ENCODE measurements at regions not wholly inside any gene's neighbourhood (a gene's known extent, or its start where the extent isn't known, plus 50 kb on each side); places are given as distances from the start of the nearest gene placed in this dataset.

DNA sequence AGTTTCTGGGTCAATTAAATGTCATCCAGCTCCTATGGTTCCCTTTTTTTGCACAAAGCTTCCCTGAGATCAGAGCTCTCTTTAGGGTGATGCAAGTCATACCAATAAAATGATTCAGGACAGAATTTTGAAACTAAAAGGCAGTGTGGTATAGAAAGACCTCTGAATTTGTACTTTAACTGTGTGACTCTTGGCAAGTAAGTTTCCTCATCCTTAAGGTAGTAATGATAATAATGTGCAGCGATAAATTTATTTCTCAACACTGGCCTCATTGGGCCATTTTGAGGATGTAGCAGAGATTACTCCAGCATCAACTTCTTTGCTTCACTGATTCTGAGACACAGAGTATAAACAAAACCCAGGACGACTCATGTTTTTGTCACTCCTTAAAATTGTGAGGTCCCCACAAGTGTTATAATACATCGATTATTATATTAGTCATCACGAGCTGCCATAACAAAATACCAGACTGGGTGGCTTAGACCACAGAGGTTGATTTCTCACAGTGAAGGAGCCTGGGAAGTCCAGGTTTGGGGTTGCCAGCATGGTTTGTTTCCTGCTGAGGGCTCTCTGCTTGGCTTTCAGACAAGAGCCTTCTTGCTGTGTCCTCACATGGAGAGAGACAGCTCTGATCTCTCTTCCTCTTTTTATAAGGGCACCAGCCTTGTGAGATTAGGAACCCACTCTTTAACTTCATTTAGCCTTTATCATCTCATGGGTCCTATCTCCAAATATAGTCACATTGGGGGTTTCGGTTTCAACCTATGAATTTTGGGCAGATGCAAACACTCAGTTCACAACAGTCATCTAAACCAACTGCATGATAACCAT is 293.0 kb downstream of the ZNF608 start:
- FAIRE-seq (no peak), DNase-seq (ENCODE audit: insufficient read length, low spot score) (no peak)
- TF ChIP-seq POLR2A (IDR thresholded peaks at IDR 0.05; ENCODE audit: low read depth, low read length) = no peak

DNA sequence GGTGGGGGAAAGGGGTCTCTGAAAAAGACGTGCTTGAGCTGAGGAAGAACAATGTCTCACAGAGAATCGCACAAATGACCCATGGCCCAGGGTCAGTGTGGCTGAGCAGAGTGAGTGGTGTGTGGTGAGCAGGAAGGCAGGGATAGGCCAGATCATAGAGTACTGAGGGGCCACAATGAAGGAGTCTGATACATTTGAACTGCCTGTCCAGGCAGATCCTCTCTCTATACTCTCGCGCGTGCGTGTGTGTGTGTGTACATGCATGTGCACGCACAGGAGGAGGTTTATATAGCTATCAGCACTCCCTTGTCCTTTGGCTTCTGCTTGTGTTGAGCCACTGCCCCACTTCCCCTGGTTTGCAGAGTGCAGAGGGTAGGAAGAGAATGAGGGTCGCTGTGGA is 294.0 kb downstream of the ZNF608 start:
- no peak for TF ChIP-seq POLR2A (IDR thresholded peaks at IDR 0.05; ENCODE audit: low read depth, low read length)
- FAIRE-seq (no peak), DNase-seq (ENCODE audit: insufficient read length, low spot score) (no peak)

DNA sequence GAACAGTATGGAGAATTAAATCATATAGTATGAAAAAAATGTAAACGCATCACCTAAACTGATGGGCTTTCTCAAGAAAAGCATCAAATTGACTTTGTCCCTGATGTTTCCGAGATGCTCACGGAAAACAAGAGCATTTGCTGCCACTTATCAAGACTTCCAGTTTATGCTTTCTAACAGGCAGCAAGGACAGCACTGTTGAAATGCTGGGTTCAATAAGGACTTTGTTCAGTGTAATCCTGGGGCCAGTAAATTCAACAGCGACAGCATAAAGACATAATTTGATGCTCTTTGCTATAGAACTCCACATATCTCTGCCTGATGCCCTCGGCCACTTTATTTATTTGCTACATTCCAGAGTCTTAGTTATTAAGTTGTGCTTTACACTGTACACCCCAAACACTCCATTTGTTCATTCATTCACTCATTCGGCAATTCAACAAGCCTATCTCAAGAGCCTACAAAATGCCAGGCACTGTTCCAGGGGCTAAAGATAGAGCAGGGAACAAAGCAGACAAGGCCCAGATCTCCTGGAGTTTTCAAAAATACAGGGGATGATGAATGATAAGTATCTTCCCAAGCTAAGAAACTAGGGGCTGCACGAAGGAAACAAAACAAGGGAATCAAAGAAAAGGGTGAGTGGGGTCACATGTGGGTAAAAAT is 294.6 kb downstream of the ZNF608 start:
- FAIRE-seq (no peak), DNase-seq (ENCODE audit: insufficient read length, low spot score) (no peak)
- no peak for TF ChIP-seq POLR2A (IDR thresholded peaks at IDR 0.05; ENCODE audit: low read depth, low read length)

DNA sequence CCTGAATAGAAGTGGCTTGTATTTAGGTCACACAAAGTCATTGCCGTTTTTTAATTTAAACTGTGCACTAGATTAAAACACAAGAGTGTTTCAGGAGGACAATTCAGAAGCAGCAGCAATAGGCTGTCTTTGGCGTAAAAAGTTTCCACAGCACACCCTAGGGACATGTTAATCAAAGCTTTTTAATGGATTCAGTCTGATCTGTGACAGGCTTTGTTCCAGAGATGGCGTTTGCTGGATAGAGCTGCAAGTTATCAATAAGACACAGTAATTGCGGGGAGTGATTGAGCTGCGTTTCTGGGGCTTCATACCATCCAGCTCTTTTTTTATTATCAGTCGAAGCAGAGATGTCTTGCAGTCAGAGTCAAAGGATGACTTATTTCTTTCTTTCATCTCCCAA is 300.3 kb downstream of the ZNF608 start:
- no peak for FAIRE-seq
- DNase-seq (ENCODE audit: insufficient read length, low spot score) = no peak
- TF ChIP-seq POLR2A (IDR thresholded peaks at IDR 0.05; ENCODE audit: low read depth, low read length) = no peak

DNA sequence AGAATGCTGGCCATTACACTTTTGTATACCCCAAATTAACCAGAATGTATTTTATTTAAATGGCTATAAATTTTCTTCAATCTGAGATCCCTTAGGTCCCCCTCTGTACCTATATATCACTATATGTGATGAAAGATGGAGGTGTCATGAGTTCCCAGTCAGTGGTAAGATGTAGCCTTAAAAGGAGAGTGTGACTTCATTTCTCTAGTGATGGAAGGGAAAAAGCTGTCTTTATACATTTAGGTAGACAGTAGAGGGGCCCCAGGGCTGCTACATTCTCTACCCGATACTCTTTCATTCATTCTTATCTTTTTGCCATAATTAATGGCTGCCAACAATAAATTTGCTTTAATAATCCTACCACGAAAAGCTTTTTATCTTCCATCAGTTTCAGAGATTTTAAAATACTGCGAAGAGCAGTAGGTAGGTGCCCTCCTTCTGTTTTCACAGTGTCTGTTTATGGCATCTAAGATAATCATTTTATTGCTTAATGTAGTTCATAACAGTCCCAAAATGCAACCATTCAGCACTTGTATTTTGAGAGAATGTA is 301.3 kb downstream of the ZNF608 start:
- FAIRE-seq (no peak), DNase-seq (ENCODE audit: insufficient read length, low spot score) (no peak)
- TF ChIP-seq POLR2A (IDR thresholded peaks at IDR 0.05; ENCODE audit: low read depth, low read length) = no peak

DNA sequence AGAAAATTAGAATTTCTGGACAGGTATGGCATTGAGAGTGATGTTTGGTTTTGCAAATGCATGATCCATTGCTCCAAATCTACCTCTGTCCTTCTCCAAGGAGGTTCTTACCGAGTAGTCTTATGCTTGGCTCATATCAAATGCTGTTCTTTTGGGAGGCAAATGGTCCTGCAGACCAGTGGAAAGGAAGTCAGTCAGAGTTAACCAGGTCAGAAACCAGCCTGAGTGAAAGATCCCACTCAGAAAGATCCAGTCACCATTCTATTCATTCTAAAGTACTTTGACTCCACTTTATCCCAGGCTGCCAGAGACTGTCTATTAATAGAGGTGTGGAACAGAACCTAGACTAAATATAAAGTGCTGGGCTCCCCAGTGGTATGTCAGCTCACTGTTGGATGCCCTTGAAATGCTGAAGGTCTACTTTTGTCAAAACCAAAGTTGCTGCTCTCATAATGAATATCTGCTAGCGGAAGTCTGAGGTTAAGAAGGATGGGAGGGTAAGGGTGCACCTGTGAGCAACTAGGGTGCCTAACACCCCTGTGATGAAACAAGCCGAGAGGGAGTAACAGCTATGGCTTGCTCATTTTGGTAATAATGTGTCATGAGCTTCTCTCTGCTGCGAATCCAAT is 302.2 kb downstream of the ZNF608 start:
- DNase-seq (ENCODE audit: insufficient read length, low spot score) (no peak), FAIRE-seq (no peak)
- TF ChIP-seq POLR2A (IDR thresholded peaks at IDR 0.05; ENCODE audit: low read depth, low read length) = no peak

DNA sequence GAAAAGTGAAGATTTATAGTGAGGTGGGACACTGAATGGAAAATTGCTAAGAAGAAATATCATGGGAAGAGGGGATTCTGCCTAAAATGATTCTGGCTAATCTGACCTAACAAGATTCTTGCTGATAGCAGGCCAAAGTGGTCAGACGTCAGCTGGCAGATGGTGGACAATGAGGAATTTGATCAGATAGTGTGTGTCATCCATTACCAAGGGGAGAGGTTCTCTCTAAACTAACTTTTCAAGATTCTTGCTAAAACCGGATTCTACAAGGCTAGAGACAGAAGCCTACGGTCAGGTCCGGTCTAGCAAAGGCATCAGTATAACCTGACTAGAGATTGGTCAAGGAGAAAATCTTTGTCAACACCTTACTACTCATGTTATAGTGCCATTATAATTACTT is 306.0 kb downstream of the ZNF608 start:
- no peak for DNase-seq (ENCODE audit: insufficient read length, low spot score)
- no peak for TF ChIP-seq POLR2A (IDR thresholded peaks at IDR 0.05; ENCODE audit: low read depth, low read length)
- FAIRE-seq = no peak

DNA sequence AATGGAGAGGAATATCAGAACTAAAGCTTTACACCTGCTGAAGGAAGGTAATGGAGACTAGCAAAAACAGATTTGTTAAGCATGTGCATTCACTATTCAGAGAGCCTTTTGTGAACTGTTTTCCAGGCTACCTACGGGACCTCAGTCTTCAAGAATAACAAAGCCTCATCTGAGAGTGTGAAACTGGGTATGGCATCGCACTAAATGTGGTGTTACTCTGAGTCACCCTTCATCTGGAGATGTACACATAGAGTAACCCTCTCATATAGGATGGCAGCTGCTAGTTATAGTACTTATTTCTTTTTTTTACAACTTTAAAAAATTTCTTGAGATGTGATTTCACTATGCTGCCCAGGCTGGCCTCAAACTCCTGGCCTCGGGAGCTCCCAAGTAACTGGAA is 306.8 kb downstream of the ZNF608 start:
- no peak for DNase-seq (ENCODE audit: insufficient read length, low spot score)
- FAIRE-seq = no peak

DNA sequence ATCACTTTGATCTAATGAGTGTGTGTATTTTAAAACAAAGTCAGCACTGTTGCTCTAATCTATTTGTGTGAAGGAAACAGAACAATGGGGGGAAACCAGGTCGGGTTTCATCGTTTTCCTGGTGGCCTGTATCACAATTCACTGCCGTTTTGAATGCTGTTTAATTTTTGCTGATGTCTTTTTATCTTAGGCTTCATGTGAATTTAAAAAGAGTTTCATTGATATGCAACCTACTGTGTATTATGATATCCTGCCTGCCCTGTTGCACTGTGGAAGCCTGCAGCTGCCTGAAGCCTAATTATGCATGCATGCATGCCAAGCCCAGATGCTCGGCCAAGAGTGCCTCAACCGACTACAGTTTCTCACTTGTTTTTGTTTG is 307.5 kb downstream of the ZNF608 start:
- no peak for TF ChIP-seq POLR2A (IDR thresholded peaks at IDR 0.05; ENCODE audit: low read depth, low read length)
- DNase-seq (ENCODE audit: insufficient read length, low spot score) (no peak), FAIRE-seq (no peak)

More for the DNA sequence above, 306.8 kb downstream of the ZNF608 start:
- TF ChIP-seq POLR2A (IDR thresholded peaks at IDR 0.05; ENCODE audit: low read depth, low read length) = no peak

DNA sequence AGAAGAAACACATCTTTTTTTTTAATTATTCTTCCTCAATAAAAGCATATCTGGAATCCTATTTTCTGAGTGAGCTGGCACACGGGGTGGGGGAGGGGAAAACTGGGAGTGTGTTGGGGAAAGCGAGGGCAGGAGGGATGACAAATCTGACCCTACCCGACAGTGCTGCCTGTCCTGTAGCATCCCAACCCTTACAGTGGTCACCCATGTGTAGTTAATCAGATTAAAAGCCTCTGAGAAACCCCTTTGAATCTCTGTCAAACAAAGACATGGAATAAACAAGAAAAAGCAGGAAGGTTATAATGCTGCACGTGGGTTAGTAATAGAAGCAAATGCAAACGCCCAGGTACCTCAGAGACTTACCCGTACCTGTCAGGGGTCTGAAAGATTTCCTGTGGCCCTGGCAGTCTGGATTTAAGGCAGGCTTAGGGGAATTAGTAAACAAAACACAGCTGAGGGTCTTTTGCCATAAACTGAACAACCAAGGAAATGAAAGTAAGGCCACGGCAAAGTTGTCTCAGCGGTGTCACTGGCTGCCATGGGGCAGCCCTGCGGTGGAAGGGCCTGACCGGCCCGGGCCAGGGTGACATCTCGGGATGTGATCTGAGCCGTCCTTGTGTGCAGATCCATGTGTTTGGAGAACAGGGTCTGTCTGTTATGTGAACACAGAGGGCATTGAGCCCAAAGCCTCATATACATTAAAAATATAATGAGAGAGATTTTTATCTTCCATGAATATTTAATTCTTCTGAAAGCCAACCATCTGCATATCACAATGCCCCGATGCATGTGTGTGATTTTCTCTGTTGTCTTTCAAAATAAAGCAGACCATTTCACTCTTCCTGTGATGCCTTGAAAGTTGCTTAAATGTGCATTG is 308.2 kb downstream of the ZNF608 start:
- FAIRE-seq (no peak), DNase-seq (ENCODE audit: insufficient read length, low spot score) (no peak)
- no peak for TF ChIP-seq POLR2A (IDR thresholded peaks at IDR 0.05; ENCODE audit: low read depth, low read length)

DNA sequence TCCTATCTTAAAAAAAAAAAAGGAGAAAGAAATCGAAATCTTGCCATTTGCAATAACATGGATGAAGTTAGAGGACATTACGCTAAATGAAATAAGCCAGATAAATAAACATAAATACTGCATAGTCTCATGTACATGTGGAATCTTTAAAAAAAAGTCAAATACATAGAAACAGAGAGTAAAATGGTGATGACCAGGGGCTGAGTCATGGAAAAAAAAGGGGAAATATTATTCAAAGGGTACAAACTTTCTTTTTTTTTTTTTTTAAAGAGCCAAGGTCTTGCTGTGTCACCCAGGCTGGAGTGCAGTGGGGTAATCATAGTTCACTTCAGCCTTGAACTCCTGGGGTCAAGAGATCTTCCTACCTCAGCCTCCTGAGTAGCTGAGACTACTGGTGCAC is 310.1 kb downstream of the ZNF608 start:
- TF ChIP-seq POLR2A (IDR thresholded peaks at IDR 0.05; ENCODE audit: low read depth, low read length) = no peak
- FAIRE-seq = no peak

DNA sequence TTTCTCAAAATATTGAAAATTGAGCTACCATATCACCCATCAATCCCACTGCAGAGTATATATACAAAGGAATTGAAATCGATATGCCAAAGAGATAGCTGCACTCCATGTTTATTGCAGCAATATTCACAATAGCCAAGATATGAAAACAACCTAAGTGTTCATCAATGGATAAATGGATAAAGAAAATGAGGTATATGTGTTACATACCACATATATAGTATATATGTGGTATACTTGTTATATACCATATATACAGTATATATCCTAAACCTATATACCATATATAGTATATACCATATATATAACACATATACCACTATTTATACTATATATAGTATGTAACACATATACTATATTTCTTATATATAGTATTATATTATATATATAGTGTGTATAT is 313.3 kb downstream of the ZNF608 start:
- TF ChIP-seq POLR2A (IDR thresholded peaks at IDR 0.05; ENCODE audit: low read depth, low read length) = no peak
- DNase-seq (ENCODE audit: insufficient read length, low spot score) (no peak), FAIRE-seq (no peak)

More for the DNA sequence above, 310.1 kb downstream of the ZNF608 start:
- no peak for DNase-seq (ENCODE audit: insufficient read length, low spot score)

DNA sequence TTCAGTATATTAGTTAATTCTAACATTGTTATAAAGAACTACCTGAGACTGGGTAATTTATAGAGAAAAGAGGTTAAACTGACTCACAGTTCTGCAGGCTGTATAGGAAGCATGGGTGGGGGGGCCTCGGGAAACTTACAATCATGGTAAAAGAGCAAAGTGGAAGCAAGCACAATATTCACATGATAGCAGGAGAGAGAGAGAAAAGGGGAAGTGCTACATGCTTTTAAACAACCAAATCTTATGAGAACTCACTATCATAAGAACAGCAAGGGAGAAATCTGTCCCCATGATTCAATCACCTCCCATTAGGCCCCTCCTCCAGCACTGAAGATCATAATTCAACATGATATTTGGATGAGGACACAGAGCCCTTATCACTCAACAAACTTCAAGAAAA is 324.9 kb downstream of the ZNF608 start:
- DNase-seq (ENCODE audit: insufficient read length, low spot score) = no peak
- FAIRE-seq = no peak
- no peak for TF ChIP-seq POLR2A (IDR thresholded peaks at IDR 0.05; ENCODE audit: low read depth, low read length)
